ENCODE measurements at regions not wholly inside any gene's neighbourhood (a gene's known extent, or its start where the extent isn't known, plus 50 kb on each side); places are given as distances from the start of the nearest gene placed in this dataset.

GRCh38 chr11:15859411-15859810, 496.9 kb downstream of the SOX6 start:
- FAIRE-seq = no peak
- no peak for DNase-seq (ENCODE audit: insufficient read length, low spot score)

GRCh38 chr11:15861256-15861655, 495.1 kb downstream of the SOX6 start:
- DNase-seq (ENCODE audit: insufficient read length, low spot score) (no peak), FAIRE-seq (no peak)

GRCh38 chr11:15863411-15863810, 492.9 kb downstream of the SOX6 start:
- no peak for DNase-seq (ENCODE audit: insufficient read length, low spot score)
- FAIRE-seq = no peak

GRCh38 chr11:15864026-15864805, 492.1 kb downstream of the SOX6 start:
- FAIRE-seq = no peak

GRCh38 chr11:15865212-15865987, 490.9 kb downstream of the SOX6 start:
- no peak for DNase-seq (ENCODE audit: insufficient read length, low spot score)
- FAIRE-seq = no peak

More at GRCh38 chr11:15864026-15864805, 492.1 kb downstream of the SOX6 start:
- no peak for DNase-seq (ENCODE audit: insufficient read length, low spot score)

GRCh38 chr11:15867871-15868270, 488.5 kb downstream of the SOX6 start:
- DNase-seq (ENCODE audit: insufficient read length, low spot score) (no peak), FAIRE-seq (no peak)

GRCh38 chr11:15870911-15871310, 485.4 kb downstream of the SOX6 start:
- FAIRE-seq (no peak), DNase-seq (ENCODE audit: insufficient read length, low spot score) (no peak)

GRCh38 chr11:15871904-15872626, 484.3 kb downstream of the SOX6 start:
- no peak for DNase-seq (ENCODE audit: insufficient read length, low spot score)
- FAIRE-seq = no peak

- no peak for FAIRE-seq
These were observed 482.8 kb downstream of the SOX6 start for GRCh38 chr11:15873501-15873900.

GRCh38 chr11:15874704-15875103, 481.6 kb downstream of the SOX6 start:
- no peak for FAIRE-seq
- no peak for DNase-seq (ENCODE audit: insufficient read length, low spot score)

More at GRCh38 chr11:15873501-15873900, 482.8 kb downstream of the SOX6 start:
- DNase-seq (ENCODE audit: insufficient read length, low spot score) = no peak

GRCh38 chr11:15875393-15875792, 481.0 kb downstream of the SOX6 start:
- no peak for DNase-seq (ENCODE audit: insufficient read length, low spot score)
- no peak for FAIRE-seq

GRCh38 chr11:15875943-15876342, 480.4 kb downstream of the SOX6 start:
- DNase-seq (ENCODE audit: insufficient read length, low spot score) (no peak), FAIRE-seq (no peak)

- FAIRE-seq (no peak), DNase-seq (ENCODE audit: insufficient read length, low spot score) (no peak)
These were observed 477.6 kb downstream of the SOX6 start for GRCh38 chr11:15878756-15879155.

GRCh38 chr11:15880291-15880690, 476.1 kb downstream of the SOX6 start:
- no peak for DNase-seq (ENCODE audit: insufficient read length, low spot score)
- FAIRE-seq = no peak

- no peak for FAIRE-seq
- no peak for DNase-seq (ENCODE audit: insufficient read length, low spot score)
These were observed 473.4 kb downstream of the SOX6 start for GRCh38 chr11:15882876-15883454.

GRCh38 chr11:15883455-15883920, 472.9 kb downstream of the SOX6 start:
- no peak for FAIRE-seq

GRCh38 chr11:15884141-15884540, 472.2 kb downstream of the SOX6 start:
- DNase-seq (ENCODE audit: insufficient read length, low spot score) (no peak), FAIRE-seq (no peak)

More at GRCh38 chr11:15883455-15883920, 472.9 kb downstream of the SOX6 start:
- DNase-seq (ENCODE audit: insufficient read length, low spot score) = no peak

GRCh38 chr11:15884777-15885540, 471.4 kb downstream of the SOX6 start:
- FAIRE-seq = no peak

GRCh38 chr11:15885854-15886253, 470.5 kb downstream of the SOX6 start:
- DNase-seq (ENCODE audit: insufficient read length, low spot score) (no peak), FAIRE-seq (no peak)

More at GRCh38 chr11:15884777-15885540, 471.4 kb downstream of the SOX6 start:
- DNase-seq (ENCODE audit: insufficient read length, low spot score) = no peak

GRCh38 chr11:15886299-15886698, 470.0 kb downstream of the SOX6 start:
- DNase-seq (ENCODE audit: insufficient read length, low spot score) (no peak), FAIRE-seq (no peak)

All from GM19239 (cell line).